D721Med (cell line): ENCODE measurements at regions not wholly inside any gene's neighbourhood (a gene's known extent, or its start where the extent isn't known, plus 50 kb on each side); places are given as distances from the start of the nearest gene placed in this dataset.
A peak's percentile ranks its signal among the peaks of the same experiment; 100 is the strongest.

Experiments used
- DNase-seq: peaks from one replicate; pipeline ENCODE4 v3.0.0; 2011; ENCODE audit warnings: low spot score; ENCODE audit not compliant: insufficient read length
- FAIRE-seq: peaks from 2 replicates; lab custom pipeline; 2011; peaks lifted over from hg19 to GRCh38; lab: Jason Lieb, UNC
- TF ChIP-seq, protein P1 (sequence below): IDR thresholded peaks from 2 replicates; pipeline ENCODE4 v1.5.1; 2012; ENCODE audit warnings: mild to moderate bottlenecking, control low read depth; ENCODE audit not compliant: insufficient read depth; ENCODE audit errors: missing control alignments

DNA sequence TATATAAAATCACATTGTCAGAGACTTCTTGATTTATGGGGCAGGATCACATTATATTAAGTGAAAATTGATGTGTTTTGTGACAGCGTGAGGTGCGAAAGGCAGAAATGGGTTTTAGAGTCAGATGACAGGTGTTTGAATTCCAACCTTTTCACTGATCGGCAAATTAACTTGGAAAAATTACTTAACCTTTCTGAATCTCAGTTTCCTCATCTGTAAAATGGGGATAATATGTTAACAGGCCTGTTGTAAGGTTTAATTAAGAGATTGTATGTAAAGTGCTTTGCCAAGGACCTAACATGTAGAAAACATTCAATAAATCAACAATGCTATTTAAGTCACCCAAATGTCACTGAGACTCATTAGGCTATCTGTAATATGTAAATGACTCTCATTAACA lies 221.2 kb upstream of the LYZL1 start:
- TF ChIP-seq, protein P1, sequence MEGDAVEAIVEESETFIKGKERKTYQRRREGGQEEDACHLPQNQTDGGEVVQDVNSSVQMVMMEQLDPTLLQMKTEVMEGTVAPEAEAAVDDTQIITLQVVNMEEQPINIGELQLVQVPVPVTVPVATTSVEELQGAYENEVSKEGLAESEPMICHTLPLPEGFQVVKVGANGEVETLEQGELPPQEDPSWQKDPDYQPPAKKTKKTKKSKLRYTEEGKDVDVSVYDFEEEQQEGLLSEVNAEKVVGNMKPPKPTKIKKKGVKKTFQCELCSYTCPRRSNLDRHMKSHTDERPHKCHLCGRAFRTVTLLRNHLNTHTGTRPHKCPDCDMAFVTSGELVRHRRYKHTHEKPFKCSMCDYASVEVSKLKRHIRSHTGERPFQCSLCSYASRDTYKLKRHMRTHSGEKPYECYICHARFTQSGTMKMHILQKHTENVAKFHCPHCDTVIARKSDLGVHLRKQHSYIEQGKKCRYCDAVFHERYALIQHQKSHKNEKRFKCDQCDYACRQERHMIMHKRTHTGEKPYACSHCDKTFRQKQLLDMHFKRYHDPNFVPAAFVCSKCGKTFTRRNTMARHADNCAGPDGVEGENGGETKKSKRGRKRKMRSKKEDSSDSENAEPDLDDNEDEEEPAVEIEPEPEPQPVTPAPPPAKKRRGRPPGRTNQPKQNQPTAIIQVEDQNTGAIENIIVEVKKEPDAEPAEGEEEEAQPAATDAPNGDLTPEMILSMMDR: no peak
- DNase-seq: no peak
- peak; percentile 38 for FAIRE-seq

DNA sequence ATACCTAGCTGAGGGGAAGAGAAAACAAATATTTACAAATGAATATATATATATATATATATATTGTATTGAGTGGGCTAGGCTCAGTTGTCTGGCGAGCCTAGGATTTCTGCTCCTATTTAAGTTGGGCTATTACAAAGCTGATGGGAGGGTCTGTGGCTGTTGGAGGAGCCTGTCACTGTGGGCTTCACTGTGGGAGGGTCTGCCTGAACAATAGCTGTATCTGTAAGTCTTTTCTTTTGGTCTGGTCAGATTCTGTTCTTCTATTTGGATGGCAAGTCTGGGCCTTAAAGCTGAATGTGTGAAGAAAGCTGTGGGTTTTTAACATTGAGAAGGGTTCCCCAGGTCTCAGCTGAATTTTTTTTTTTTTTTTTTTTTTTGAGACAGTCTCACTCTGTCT lies 220.6 kb upstream of the LYZL1 start:
- DNase-seq (no peak), FAIRE-seq (no peak)
- TF ChIP-seq, protein P1: no peak

DNA sequence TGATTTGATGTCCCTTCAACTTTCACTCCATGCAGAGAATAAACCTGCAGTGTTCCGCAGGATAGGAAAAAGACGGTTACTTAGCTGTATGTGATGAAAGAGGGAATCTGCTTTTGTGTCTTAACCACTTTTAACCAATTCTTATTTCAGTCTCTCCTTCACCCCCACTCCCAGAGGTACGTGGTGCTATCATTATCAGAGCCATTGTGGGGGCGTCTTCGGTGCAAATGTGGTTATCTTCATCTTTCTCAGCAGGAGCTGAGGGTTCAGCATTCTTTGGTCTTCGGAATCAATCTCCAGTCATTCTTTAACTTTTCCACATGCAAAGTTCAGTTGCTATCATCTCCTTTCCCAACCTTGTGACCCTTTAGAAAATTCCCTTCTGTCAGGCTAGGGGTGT lies 219.9 kb upstream of the LYZL1 start:
- TF ChIP-seq, protein P1: no peak
- DNase-seq (no peak), FAIRE-seq (no peak)

DNA sequence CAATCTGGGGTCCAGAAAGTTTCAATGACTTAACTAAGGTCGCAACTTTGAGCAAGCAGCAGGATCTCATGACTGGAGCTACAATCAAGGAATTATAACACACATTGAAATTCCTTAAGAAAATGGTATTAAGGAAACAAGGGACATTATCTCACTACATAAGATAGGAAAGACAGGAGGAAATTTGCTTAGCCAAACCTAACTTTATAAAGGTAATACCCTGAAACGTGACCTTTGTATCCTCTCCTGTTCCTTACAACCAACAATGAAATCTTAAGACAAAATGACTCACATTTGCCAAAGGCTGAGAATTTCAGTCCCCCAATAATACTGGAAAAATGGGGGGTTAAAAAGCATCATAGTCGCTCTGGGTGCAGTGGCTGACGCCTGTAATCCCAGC lies 218.9 kb upstream of the LYZL1 start:
- DNase-seq (no peak), FAIRE-seq (no peak)
- TF ChIP-seq, protein P1: no peak

DNA sequence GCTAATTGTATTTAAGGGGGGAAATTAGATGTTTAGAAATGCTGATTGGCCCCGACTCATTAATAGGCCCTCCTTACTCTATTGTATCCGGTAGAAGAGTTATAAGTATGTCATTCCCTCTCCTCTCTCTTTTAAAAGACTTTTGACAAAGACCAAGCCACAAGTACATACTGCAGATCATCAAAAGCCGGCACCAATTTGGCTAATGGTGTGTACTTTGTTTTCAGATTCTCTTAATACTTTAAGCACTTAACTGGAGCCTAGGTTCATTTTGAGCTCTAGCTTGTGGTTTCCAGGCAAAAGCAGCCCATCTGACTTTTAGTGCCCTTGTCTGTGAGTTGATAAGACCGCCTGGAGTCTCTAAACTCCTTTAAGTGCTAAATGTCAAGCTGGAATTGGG lies 210.0 kb upstream of the LYZL1 start:
- TF ChIP-seq, protein P1: no peak
- no peak for DNase-seq
- FAIRE-seq: peak; percentile 77

DNA sequence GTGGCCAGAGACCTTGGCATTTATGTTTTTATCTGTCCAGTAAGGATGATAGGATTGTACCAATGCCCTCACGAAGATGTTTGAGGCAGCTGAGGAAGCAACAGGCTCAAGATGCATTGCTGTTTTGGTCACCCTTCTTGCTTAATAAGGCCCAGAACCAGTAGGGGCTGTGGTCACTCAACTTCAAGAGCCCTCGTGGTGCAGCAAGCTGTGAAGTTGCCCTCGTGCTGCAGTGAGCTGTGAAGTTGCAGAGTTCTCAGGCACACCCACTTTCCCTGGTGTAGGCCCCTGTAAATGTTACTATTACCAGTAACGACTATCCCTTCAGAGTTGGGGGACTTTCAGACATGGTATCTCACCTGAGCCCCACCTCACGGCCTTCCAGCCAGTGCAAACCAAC lies 207.6 kb upstream of the LYZL1 start:
- TF ChIP-seq, protein P1: no peak
- FAIRE-seq (no peak), DNase-seq (no peak)

DNA sequence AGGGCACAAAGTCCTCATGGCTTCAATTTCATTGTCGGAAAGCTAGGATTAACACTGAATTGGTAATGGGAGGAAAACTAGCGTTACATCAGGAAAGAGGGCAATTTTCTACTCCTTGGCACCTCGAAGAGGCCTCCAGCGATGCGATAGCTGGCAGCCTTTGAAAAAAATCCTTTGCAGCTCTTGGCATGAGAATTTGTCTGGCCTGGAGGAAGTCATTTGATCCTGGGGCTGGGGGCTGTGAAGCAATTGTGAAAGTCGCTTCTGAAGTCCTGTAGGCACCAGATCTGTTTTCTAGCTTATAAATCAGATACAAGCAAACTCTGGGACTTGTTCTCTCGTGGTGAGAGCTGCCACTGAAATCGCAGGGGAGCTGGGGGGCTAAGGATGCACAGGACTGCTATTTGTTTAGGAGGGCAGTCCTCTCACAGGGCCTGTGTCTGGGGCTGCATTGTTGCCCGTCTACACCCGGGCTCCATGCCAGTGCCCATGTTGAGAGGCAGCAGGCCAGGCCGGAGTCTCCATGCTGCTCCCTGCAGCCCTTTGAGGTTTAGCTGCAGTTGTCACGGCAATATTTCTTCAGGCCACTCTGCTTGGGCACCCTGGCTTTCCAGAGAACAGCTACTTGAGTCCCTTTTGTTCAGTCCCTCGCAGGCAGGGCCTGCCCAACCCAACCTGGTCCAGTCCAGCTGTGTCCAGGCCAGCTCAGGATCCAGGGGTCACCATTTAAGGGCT lies 206.8 kb upstream of the LYZL1 start:
- FAIRE-seq: no peak
- TF ChIP-seq, protein P1: no peak
- DNase-seq: no peak
